IMR-90 (cell line): ENCODE measurements at regions not wholly inside any gene's neighbourhood (a gene's known extent, or its start where the extent isn't known, plus 50 kb on each side); places are given as distances from the start of the nearest gene placed in this dataset.

Source experiments
- ATAC-seq: fragments of 200-7000 bp; cut with Tn5 transposase; 2 replicates; pipeline ENCODE4 v1.9.1; 2020; ENCODE audit warnings: low read depth, mild to moderate bottlenecking, moderate library complexity
- BruUV-seq: library from RNA; stranded (reverse); fragments of 400-500 nt; replicated peaks from 2 replicates; lab custom pipeline; 2021; lab: Mats Ljungman, UMichigan
- CTCF ChIA-PET: fragments of 300-600 bp; formaldehyde crosslinking; extraction: SDS; loops from one replicate; lab custom pipeline; 2021; ENCODE audit warnings: antibody characterized with exemption; lab: Yijun Ruan, JAX
- POLR2A ChIA-PET: fragments of 300-600 bp; sonication (Branson Sonifier 250); formaldehyde crosslinking; loops from one replicate; lab custom pipeline; 2022; ENCODE audit warnings: antibody characterized with exemption; ENCODE audit not compliant: unreplicated experiment; lab: Charles Lee
- DNase-seq: peaks from one replicate; pipeline ENCODE4 v3.0.0; 2013
- H2AFZ ChIP-seq: replicated peaks from 2 replicates; pipeline ENCODE3; 2013; ENCODE audit warnings: low read length, mild to moderate bottlenecking; ENCODE audit not compliant: poor library complexity
- H2AK5ac ChIP-seq: 2 replicates; pipeline ENCODE4 v1.6.1; 2013; ENCODE audit warnings: low read depth, low read length, inconsistent platforms
- H2AK9ac ChIP-seq: replicated peaks from 2 replicates; pipeline ENCODE3; 2013; ENCODE audit warnings: mild to moderate bottlenecking, low read depth, low read length, moderate library complexity; ENCODE audit not compliant: poor library complexity
- H2BK120ac ChIP-seq: 2 replicates; pipeline ENCODE4 v1.6.1; 2013; ENCODE audit warnings: low read depth, low read length, inconsistent platforms
- H2BK15ac ChIP-seq: 3 replicates; pipeline ENCODE4 v1.6.1; 2013; ENCODE audit warnings: low read depth, low read length, inconsistent platforms
- H2BK20ac ChIP-seq: 2 replicates; pipeline ENCODE4 v1.6.1; 2013; ENCODE audit warnings: low read depth, mild to moderate bottlenecking, inconsistent platforms, low read length, moderate library complexity
- H2BK5ac ChIP-seq: 2 replicates; pipeline ENCODE4 v1.6.1; 2013; ENCODE audit warnings: mild to moderate bottlenecking, low read depth, low read length, inconsistent platforms; ENCODE audit not compliant: poor library complexity, severe bottlenecking
- H3K14ac ChIP-seq: replicated peaks from 2 replicates; pipeline ENCODE4 v1.6.1; 2013; ENCODE audit warnings: low read depth, low read length, inconsistent platforms
- H3K18ac ChIP-seq: 2 replicates; pipeline ENCODE4 v1.6.1; 2013; ENCODE audit warnings: low read depth, low read length, control low read depth
- H3K23ac ChIP-seq: 2 replicates; pipeline ENCODE4 v1.6.1; 2013; ENCODE audit warnings: low read depth, low read length, inconsistent platforms
- H3K27ac ChIP-seq: 2 replicates; pipeline ENCODE4 v1.5.1; 2013; ENCODE audit warnings: mild to moderate bottlenecking, control low read depth, low read length; ENCODE audit not compliant: insufficient read depth
- H3K27me3 ChIP-seq: 2 replicates; pipeline ENCODE4 v1.6.1; 2013; ENCODE audit warnings: low read length; ENCODE audit not compliant: control insufficient read depth, insufficient read depth
- H3K36me3 ChIP-seq: 2 replicates; pipeline ENCODE4 v1.6.1; 2013; ENCODE audit warnings: low read length, mixed read lengths; ENCODE audit not compliant: control insufficient read depth, insufficient read depth
- H3K4ac ChIP-seq: 2 replicates; pipeline ENCODE4 v1.6.1; 2013; ENCODE audit warnings: low read depth, low read length, inconsistent platforms
- H3K4me1 ChIP-seq: 2 replicates; pipeline ENCODE4 v1.6.1; 2013; ENCODE audit warnings: low read length, mixed read lengths; ENCODE audit not compliant: control insufficient read depth, insufficient read depth
- H3K4me2 ChIP-seq: 2 replicates; pipeline ENCODE4 v1.6.1; 2013; ENCODE audit warnings: low read depth, mild to moderate bottlenecking, control low read depth, low read length, moderate library complexity
- H3K4me3 ChIP-seq: 2 replicates; pipeline ENCODE4 v1.5.1; 2013; ENCODE audit warnings: low read depth, mild to moderate bottlenecking, control low read depth, low read length, moderate library complexity; ENCODE audit not compliant: insufficient read depth
- H3K56ac ChIP-seq: 2 replicates; pipeline ENCODE4 v1.6.1; 2013; ENCODE audit warnings: low read length, inconsistent platforms; ENCODE audit not compliant: insufficient read depth; ENCODE audit errors: extremely low read depth
- H3K79me1 ChIP-seq, 2 experiments: 2 replicates each; pipeline ENCODE4 v1.6.1; 2013; ENCODE audit warnings: low read length in 2 of 2, inconsistent platforms in 1 of 2, low read depth in 1 of 2
- H3K9ac ChIP-seq: 2 replicates; pipeline ENCODE4 v1.6.1; 2013; ENCODE audit warnings: low read depth, low read length, control low read depth
- H3K9me1 ChIP-seq: 2 replicates; pipeline ENCODE4 v1.6.1; 2013; ENCODE audit warnings: low read length, inconsistent platforms; ENCODE audit not compliant: insufficient read depth
- H3K9me3 ChIP-seq: 2 replicates; pipeline ENCODE4 v1.6.1; 2013; ENCODE audit warnings: low read length; ENCODE audit not compliant: control insufficient read depth, insufficient read depth
- H4K20me1 ChIP-seq: 2 replicates; pipeline ENCODE4 v1.6.1; 2013; ENCODE audit warnings: low read length, inconsistent platforms; ENCODE audit not compliant: insufficient read depth
- H4K5ac ChIP-seq: 2 replicates; pipeline ENCODE4 v1.6.1; 2013; ENCODE audit warnings: mild to moderate bottlenecking, low read depth, low read length, control low read depth
- H4K8ac ChIP-seq, 2 experiments: 2 replicates each; pipeline ENCODE4 v1.6.1; 2013; ENCODE audit warnings: low read depth in 2 of 2, low read length in 2 of 2, control low read depth in 1 of 2, inconsistent platforms in 1 of 2
- H4K91ac ChIP-seq: 2 replicates; pipeline ENCODE4 v1.6.1; 2013; ENCODE audit warnings: low read depth, low read length, inconsistent platforms; ENCODE audit not compliant: insufficient read depth
- BHLHE40 ChIP-seq: fragments of 150-350 bp; IDR thresholded peaks from 2 replicates; pipeline ENCODE4 v1.6.1; 2016; ENCODE audit warnings: mild to moderate bottlenecking, low read depth, low read length
- CEBPB ChIP-seq: IDR thresholded peaks from 2 replicates; pipeline ENCODE4 v1.6.1; 2012; ENCODE audit warnings: low read depth, low read length, improper control_type of control experiment
- CHD1 ChIP-seq: IDR thresholded peaks from 2 replicates; pipeline ENCODE4 v1.6.1; 2012; ENCODE audit warnings: low read depth, low read length, improper control_type of control experiment
- FOS ChIP-seq: fragments of 150-350 bp; IDR thresholded peaks from 2 replicates; pipeline ENCODE4 v1.6.1; 2016; ENCODE audit warnings: low read depth, low read length
- MAFK ChIP-seq: IDR thresholded peaks from 2 replicates; pipeline ENCODE4 v1.6.1; 2012; ENCODE audit warnings: low read depth, low read length, improper control_type of control experiment
- MAZ ChIP-seq: IDR thresholded peaks from 2 replicates; pipeline ENCODE4 v1.6.1; 2012; ENCODE audit warnings: low read depth, mild to moderate bottlenecking, low read length, improper control_type of control experiment, moderate library complexity, borderline replicate concordance
- MXI1 ChIP-seq: IDR thresholded peaks from 2 replicates; pipeline ENCODE4 v1.6.1; 2012; ENCODE audit warnings: low read depth, mild to moderate bottlenecking, low read length, moderate library complexity, borderline replicate concordance
- NFE2L2 ChIP-seq: fragments of 150-350 bp; IDR thresholded peaks from 2 replicates; pipeline ENCODE4 v1.6.1; 2016; ENCODE audit warnings: low read depth, mild to moderate bottlenecking, low read length
- POLR2A ChIP-seq: IDR thresholded peaks from 2 replicates; pipeline ENCODE4 v1.6.1; 2012; ENCODE audit warnings: mild to moderate bottlenecking, low read depth, low read length
- RAD21 ChIP-seq: IDR thresholded peaks from 2 replicates; pipeline ENCODE4 v1.6.1; 2012; ENCODE audit warnings: low read length, improper control_type of control experiment
- RCOR1 ChIP-seq: IDR thresholded peaks from 2 replicates; pipeline ENCODE4 v1.6.1; 2012; ENCODE audit warnings: mild to moderate bottlenecking, low read length, improper control_type of control experiment; ENCODE audit not compliant: insufficient replicate concordance
- RFX5 ChIP-seq: IDR thresholded peaks from 2 replicates; pipeline ENCODE4 v1.8.0; 2012; ENCODE audit warnings: low read depth, mild to moderate bottlenecking, low read length, moderate library complexity
- SMC3 ChIP-seq: fragments of 150-350 bp; IDR thresholded peaks from 2 replicates; pipeline ENCODE4 v1.6.1; 2016; ENCODE audit warnings: low read depth, mild to moderate bottlenecking, antibody characterized with exemption, low read length, moderate library complexity
- dilution Hi-C: fragments of 300-500 bp; cut with HindIII; formaldehyde crosslinking; loops from one replicate; pipeline ENCODE4 v1.14.3; 2018; ENCODE audit warnings: low sequenced_read_pairs; ENCODE audit not compliant: unreplicated experiment
- in situ Hi-C: fragments of 300-500 bp; cut with MboI; formaldehyde crosslinking; loops from 3 replicates; pipeline ENCODE4 v1.14.3; 2019; ENCODE audit warnings: low sequenced_read_pairs, inconsistent platforms, mixed read lengths
- intact Hi-C: fragments of 100-400 bp; cut with micrococcal nuclease; formaldehyde crosslinking; loops from 2 replicates; pipeline ENCODE4 v1.10.0; 2022
- TF ChIP-seq, protein P1 (sequence below): conservative IDR thresholded peaks from 2 replicates; pipeline ENCODE4 v1.5.1; 2012; ENCODE audit warnings: mild to moderate bottlenecking, low read depth, low read length, improper control_type of control experiment
- TF ChIP-seq, protein P2 (sequence below): fragments of 150-350 bp; IDR thresholded peaks from 2 replicates; pipeline ENCODE4 v1.6.1; 2017; ENCODE audit warnings: mild to moderate bottlenecking, antibody characterized with exemption, low read length, low read depth
- TF ChIP-seq, protein P3 (sequence below): fragments of 150-350 bp; IDR thresholded peaks from 2 replicates; pipeline ENCODE4 v1.6.1; 2016; ENCODE audit warnings: low read depth, mild to moderate bottlenecking, low read length, moderate library complexity, borderline replicate concordance

DNA sequence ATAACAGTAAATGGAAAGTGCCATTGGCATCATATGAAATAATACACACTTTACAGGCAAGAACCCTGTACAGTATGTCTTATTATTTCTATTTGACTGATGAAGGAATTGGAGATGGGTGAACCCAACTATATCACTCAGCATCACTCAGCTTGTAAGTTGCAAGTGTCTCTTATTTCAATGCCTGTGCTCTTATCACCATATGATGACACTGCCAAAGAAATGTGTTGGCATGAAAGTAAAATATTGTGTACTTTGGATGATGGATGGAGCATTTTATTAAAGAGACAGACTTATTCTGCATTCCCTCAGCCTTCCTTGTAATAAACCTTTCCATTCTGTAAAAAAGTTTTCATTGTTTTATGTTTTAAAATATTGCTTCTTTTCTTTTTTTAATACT is 927.5 kb upstream of the VRK2 start:
- ATAC-seq: no peak
- H2AK9ac ChIP-seq: no peak overlapping the region
- H3K56ac ChIP-seq: no peak overlapping the region
- no peaks in the 10 kb centered on the region for H3K4me1 ChIP-seq
- dilution Hi-C loops: no loop called here
- no peak overlapping the region for H3K4ac ChIP-seq
- H3K9me3 ChIP-seq: peaks cover under 1% of the 10 kb centered on the region; the same call in 1 of the 2 replicates
- no peak overlapping the region for H2BK120ac ChIP-seq
- H3K27me3 ChIP-seq: no peaks in the 10 kb centered on the region
- H3K4me2 ChIP-seq: no peak overlapping the region
- TF ChIP-seq MXI1 (no peak), CHD1 (no peak), RAD21 (no peak), RCOR1 (no peak), POLR2A (no peak), SMC3 (no peak), MAFK (no peak), FOS (no peak), NFE2L2 (no peak), MAZ (no peak), BHLHE40 (no peak), RFX5 (no peak), CEBPB (no peak)
- TF ChIP-seq, protein P1, sequence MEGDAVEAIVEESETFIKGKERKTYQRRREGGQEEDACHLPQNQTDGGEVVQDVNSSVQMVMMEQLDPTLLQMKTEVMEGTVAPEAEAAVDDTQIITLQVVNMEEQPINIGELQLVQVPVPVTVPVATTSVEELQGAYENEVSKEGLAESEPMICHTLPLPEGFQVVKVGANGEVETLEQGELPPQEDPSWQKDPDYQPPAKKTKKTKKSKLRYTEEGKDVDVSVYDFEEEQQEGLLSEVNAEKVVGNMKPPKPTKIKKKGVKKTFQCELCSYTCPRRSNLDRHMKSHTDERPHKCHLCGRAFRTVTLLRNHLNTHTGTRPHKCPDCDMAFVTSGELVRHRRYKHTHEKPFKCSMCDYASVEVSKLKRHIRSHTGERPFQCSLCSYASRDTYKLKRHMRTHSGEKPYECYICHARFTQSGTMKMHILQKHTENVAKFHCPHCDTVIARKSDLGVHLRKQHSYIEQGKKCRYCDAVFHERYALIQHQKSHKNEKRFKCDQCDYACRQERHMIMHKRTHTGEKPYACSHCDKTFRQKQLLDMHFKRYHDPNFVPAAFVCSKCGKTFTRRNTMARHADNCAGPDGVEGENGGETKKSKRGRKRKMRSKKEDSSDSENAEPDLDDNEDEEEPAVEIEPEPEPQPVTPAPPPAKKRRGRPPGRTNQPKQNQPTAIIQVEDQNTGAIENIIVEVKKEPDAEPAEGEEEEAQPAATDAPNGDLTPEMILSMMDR: no peak
- TF ChIP-seq, protein P2, sequence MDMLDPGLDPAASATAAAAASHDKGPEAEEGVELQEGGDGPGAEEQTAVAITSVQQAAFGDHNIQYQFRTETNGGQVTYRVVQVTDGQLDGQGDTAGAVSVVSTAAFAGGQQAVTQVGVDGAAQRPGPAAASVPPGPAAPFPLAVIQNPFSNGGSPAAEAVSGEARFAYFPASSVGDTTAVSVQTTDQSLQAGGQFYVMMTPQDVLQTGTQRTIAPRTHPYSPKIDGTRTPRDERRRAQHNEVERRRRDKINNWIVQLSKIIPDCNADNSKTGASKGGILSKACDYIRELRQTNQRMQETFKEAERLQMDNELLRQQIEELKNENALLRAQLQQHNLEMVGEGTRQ: no peak
- TF ChIP-seq, protein P3, sequence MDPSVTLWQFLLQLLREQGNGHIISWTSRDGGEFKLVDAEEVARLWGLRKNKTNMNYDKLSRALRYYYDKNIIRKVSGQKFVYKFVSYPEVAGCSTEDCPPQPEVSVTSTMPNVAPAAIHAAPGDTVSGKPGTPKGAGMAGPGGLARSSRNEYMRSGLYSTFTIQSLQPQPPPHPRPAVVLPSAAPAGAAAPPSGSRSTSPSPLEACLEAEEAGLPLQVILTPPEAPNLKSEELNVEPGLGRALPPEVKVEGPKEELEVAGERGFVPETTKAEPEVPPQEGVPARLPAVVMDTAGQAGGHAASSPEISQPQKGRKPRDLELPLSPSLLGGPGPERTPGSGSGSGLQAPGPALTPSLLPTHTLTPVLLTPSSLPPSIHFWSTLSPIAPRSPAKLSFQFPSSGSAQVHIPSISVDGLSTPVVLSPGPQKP: no peak
- no peak overlapping the region for H2BK5ac ChIP-seq
- H3K9me1 ChIP-seq: no peaks in the 10 kb centered on the region
- no peak overlapping the region for H3K4me3 ChIP-seq
- no peak overlapping the region for H4K91ac ChIP-seq
- no TSS peak for BruUV-seq
- no peak overlapping the region for H3K18ac ChIP-seq
- H3K36me3 ChIP-seq: no peaks in the 10 kb centered on the region
- no peaks in the 10 kb centered on the region for H4K20me1 ChIP-seq
- DNase-seq: no peak
- no peak overlapping the region for H3K9ac ChIP-seq
- in situ Hi-C loops: no loop called here
- ChIA-PET POLR2A (no interaction called here), CTCF (no interaction called here)
- H2AFZ ChIP-seq: no peak overlapping the region
- no peaks in the 10 kb centered on the region for H3K79me1 ChIP-seq
- no peak overlapping the region for H2BK20ac ChIP-seq
- H2BK15ac ChIP-seq: no peak overlapping the region
- no peak overlapping the region for H3K27ac ChIP-seq
- H2AK5ac ChIP-seq: no peak overlapping the region
- no peak overlapping the region for H3K23ac ChIP-seq
- no peak overlapping the region for H4K5ac ChIP-seq
- no peak overlapping the region for H3K14ac ChIP-seq
- H4K8ac ChIP-seq: no peak overlapping the region
- intact Hi-C loops: no loop called here
